NCI-H345 (cell line): ENCODE measurements at regions not wholly inside any gene's neighbourhood (a gene's known extent, or its start where the extent isn't known, plus 50 kb on each side); places are given as distances from the start of the nearest gene placed in this dataset.
"Not testable (repeated sequence)": the region's sequence is repeated elsewhere in the genome, so short reads cannot be mapped to it uniquely, and the experiment has no call there.

Experiments used
- DNase-seq: peaks from one replicate; lab custom pipeline; 2025; lab: John Stamatoyannopoulos, UW

DNA sequence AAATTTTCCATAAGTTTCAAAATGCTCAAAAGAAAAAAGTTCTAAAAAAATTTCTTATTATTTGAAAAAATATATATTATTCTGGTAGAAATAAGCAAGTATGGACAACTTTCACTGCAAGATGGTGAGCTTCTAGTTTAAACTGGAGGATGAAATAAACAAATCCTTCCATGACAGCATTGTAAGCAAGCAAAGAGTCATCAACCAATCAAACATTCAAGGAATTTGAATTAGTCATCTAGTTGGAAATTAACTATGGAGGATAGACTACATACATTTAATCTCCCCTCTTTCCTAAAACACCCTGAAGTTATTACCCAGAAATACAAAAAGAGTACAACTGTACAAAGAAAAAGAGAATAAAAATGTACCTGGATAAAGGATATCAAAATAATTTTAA, 51.0 kb upstream of the IRX5 start:
- no peak for DNase-seq

DNA sequence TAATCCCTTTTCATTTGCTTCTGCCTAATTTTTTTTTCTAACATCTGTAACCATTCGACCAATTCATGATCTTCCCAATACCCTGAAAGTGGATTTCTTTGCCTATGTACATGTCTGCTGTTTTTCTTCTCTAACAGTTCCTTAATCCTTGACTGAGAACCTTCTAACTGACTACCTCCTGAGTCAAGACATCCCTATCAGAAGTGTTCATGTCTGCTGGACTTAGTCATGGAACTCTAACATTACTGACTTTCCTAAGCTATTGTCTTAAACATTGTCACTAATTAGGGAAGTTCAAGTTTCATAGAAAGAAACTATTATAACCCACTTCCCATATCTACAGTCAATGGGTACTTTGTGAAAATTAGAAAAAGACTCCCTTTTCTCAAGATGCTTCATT, 52.4 kb upstream of the IRX5 start:
- no peak for DNase-seq

DNA sequence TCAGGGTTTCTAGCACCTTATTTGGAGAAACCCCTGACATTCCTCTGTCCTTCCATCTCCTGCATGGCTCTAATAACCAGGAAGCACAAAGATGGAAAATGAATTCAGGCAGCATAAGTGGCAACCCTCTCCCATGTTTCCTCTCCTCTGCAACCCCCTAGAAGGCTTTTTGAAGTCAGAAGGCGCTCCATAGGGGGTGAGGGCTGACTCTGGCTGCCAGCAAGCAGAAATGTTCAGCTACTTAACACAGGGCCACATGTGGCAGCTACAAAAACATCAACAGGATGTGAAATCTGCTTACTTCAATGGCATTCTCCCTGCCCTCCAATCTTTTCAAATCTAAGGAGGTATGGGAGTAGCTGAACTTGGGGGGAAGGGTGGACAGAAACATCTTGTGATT, 55.2 kb upstream of the IRX5 start:
- no peak for DNase-seq

DNA sequence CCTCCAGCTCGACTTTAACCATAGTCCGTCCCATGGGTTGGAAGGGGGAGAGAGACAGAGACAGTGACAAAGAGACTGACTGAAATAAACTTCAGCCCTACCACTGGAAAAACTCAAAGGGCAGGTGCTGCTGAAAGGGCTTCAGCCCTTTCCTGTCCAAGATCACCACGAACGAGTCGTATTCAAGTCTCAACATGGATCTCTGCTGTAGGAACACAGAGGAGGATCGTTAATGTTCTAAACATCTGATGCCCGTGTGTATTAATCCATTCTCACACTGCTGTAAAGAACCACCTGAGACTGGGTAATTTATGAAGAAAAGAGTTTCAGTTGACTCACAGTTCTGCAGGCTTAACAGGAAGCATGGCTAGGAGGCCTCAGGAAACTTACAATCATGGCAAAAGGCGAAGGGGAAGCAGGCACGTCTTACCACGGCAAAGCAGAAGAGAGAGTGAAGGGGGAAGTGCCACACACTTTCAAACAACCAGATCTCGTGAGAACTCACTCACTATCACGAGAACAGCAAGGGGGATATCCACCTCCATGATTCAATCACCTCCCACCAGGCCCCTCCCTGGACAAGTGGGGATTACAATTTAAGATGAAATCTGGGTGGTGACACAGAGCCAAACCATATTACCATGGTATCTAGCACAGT, 56.8 kb upstream of the IRX5 start:
- not testable (repeated sequence) for DNase-seq

DNA sequence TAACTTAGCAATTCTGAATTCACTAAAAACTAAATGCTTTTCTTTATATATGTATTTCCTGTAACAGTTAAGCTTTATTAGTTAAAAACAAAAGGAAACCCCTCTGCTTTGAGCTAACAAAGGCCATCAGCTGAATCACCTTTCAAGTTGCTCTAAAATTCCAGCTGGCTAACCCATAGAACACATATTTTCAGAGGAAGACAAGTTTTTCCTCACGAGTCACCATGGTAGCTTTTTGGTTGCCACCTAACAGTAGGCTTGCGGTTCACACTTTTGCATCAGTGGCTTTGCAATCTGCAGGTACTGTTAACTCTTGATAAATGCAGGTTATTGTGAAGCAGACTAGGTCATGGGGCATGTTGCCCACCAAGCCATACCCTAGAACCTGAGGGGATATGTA, 57.6 kb upstream of the IRX5 start:
- no peak for DNase-seq

DNA sequence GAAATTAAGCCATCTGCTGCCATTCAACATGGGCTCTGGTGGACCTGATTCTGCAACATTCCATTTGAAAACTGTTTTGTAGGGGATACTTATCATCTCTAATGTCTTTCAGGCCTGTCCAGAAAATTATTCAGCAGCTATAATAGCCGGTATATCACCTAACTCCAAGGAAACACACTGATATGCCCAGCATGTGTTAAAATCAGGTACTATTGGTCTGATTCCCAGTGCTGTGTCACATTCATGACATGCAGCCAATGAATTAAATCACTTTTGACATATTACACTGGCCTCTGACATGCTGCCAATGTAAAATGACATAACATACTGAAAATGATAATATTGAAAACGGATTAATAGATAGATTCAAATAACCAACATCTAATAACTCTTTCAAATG, 60.5 kb upstream of the IRX5 start:
- no peak for DNase-seq

DNA sequence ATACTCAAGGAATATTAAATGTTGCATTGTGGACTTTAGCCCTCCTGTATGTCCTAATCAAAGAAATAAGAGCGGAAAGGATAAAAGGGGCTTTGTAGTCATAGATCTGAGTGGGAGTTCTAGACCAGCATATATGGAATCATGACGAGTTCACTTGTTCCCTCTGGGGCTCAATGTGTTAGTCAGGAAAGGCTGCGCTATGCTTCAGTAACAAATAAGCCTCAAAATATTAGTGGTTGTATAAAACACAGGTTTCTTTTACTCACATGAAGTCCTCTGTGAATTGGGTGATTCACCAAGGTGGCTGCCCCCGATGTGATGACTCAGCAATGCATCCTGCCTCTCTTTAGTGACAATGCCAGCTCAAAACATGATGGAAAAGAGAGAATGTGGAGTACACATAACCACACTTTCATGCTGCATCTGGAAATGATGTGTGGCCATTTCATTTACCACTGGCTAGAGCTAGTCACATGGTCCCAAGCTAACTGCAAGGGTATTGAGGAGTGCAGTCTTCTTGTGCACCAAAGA, 63.3 kb upstream of the IRX5 start:
- DNase-seq = no peak

DNA sequence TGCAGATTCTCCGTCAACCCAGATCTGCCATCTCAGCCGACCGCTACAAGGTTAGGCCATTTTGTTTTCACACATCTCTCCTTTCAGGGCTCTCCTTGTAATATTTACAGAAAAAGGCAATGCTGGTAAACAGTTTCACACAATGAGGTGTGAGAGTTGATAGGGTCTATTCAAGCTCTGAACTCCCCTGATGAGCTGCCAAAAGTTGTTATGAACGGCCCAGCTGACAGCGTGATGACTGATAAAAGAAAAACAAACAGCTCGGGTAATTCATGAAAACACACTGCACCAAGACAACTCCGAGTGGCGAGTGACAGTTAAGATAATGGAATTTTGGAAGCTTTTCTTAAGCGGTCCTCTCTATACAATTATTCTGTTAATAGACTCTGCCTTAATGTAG, 68.1 kb upstream of the IRX5 start:
- DNase-seq = no peak

DNA sequence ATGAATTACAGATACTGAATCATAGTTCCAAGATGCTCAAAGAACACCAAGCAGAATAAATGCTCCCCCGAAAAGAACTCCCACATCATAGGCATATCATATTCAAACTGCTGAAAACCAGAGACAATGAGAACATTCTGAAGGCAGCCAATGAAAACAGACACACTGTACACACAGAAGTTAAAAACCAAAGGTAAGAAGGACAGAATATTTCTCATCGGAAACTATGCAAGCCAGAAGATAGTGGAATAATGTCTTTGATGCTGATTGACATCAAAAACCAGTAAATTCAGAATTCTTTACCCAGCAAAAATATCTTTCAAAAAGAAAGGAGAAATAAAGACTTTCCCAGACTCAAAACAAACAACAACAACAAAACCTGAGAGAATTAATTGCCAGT, 73.8 kb upstream of the IRX5 start:
- no peak for DNase-seq

DNA sequence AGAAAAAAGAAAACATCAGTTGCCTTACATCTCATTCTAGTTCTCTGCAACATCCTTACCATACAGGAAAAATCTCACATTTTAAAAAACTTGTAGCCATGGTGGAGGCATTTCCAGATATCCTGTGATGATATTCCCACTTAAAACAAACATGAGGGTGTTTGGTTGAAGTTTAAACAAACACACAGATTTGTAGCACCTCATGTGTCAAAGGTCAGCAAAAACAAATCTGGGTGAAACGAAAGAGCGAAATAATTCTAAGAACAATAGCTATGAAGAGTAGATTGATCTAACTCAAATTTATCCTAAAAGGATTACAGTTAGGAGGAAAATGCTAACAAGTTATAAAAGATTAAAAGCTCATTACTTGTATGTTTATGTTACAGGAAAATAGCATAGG, 83.1 kb upstream of the IRX5 start:
- no peak for DNase-seq

DNA sequence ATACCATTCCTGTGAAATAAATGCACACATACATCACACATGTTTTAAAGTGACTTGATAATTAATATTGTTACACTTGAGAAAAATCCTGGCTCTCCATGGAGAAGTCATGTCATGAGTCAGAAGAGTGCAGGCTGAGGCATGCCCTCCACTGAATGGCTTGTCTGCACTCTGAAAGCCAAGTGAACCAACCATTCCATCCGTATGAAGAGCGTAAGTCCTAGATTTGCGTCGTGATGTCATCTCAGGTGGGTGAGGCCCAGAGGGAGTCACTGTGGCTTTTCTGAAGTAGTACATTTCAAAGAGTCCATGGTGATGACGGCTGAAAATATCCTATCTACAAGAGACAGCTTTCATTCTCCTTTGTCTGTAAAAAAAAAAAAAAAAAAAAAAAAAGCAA, 83.5 kb upstream of the IRX5 start:
- no peak for DNase-seq

DNA sequence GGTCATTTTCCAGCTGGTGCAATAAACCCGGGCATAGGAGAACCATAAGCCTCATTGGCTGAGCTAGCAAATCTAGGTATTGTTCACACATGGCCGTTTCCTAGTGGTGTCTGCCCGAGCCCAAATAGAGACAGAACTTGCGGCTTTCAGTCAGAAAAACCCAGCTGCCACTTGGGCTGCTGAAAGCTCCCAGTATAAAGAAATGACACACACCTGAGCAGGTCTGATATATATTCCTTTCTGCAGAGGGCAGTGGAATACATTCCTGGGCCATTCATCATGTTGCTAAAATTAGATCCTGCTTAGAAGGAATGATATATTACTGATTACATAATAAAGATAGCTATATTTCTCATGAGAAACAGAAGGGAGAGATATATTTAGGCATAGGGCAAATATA, 83.9 kb upstream of the IRX5 start:
- DNase-seq = no peak

DNA sequence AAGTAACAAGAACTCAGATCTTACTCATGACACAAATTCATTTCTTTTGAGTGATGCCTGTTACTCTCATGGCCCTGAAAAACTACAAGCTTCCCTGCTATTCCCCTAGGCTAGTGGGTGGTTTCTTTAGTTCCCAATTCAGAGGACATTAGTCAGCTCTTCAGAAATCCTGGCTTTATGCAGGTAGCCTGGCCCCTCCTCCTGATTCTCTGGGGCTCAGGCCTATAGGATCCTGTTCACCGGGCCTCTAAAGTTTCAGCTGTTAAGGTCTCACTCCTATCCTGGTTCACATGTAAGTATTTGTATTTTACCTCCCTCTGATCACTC, 87.3 kb upstream of the IRX5 start:
- no peak for DNase-seq

DNA sequence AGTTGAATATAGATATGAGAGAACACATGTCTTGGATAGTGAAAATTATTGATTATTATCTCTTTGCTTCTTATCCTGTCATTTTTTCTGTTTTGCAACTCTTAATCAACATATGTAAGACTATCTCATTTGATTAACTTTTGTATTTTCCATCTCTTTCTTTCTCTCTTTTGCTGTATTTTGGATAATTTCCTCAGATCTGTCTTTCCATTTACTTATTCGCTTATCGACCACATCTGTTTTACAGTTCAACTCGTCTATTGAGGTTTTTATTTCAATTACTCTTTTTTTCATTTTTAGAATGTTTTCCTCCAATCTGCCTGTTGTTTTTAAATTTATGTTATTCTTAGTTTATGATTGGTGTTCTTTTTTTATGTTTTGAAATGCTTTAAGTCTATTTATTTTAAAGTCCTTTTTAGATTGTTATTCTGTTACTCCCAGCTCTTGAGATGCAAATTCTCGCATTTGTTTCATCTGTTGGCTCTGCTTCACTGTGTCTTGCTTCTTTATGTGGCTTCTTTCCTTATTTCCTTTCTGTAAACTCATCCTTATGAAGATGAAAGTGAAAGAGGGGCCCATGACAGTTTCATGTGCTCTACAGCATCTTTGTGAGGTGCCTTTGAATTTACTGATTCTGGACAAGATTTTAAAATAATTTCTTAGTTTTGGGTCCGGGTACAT, 87.8 kb upstream of the IRX5 start:
- DNase-seq = no peak

DNA sequence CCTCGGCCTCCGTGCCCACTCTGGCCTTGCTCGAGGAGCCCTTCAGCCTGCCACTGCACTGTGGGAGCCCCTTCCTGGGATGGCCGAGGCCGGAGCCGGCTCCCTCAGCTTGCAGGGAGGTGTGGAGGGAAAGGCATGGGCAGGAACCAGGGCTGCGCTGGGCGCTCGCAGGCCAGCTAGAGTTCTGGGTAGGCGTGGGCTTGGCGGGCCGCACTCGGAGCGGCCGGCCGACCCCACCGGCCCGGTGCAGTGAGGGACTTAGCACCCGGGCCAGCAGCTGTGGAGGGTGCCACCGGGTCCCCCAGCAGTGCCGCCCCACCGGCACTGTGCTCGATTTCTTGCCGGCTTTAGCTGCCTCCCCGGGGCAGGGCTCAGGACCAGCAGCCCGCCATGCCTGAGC, 101.0 kb upstream of the IRX5 start:
- no peak for DNase-seq

DNA sequence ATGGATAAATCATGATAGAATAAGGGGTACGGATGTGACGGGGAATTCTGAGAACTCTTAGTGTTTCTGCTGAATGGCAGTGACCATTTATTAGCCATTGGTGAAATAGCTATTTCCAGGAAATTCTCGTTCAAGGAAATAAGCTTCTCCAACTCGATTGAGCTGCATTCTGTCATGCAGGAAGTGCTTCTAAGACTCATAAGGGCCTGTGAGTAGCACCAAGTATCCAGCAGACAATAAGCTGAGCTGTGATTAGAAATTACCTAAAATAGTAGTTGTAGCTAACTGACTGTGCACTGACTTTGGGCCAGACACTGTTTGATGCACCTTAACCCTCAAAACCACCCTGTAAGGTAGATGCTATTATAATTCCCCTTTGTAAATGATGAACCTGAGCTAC, 107.8 kb upstream of the IRX5 start:
- no peak for DNase-seq

DNA sequence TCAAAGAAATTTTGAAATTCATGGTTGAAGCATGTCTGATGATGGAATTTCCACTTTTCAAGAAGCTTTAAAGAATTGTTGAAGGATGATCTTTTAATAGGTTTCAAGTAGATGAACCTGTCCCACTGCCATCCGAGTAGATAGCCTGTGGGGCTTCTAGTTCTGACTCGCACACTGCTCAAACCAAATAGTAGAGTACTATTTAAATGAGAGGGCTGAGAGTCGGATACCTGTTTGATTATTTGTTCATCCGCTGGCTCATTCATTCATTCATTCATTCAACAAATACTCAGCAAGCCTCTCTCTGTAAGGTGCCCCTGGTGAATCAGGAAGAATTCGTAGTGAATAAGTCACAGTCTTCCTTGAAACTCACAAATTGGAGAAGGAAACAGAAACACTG, 108.2 kb upstream of the IRX5 start:
- DNase-seq = no peak

DNA sequence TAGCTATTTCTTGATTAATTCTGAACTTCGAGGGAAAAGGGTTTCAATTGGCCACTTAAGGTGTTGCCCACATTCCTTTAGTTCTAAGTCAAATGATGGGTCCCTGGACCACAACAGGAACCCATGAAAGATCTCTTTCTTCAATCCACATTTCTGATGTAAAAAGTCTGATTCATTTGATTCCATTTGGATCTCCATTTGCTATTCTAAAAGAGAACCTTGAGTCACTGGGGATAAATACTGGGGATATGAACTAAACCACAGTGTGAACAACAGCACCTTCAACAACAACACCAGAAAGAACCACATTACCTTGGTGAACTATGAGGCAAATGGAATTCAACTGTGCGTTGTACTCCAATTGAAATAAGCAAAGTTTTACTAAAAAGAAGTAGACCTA, 108.9 kb upstream of the IRX5 start:
- no peak for DNase-seq

DNA sequence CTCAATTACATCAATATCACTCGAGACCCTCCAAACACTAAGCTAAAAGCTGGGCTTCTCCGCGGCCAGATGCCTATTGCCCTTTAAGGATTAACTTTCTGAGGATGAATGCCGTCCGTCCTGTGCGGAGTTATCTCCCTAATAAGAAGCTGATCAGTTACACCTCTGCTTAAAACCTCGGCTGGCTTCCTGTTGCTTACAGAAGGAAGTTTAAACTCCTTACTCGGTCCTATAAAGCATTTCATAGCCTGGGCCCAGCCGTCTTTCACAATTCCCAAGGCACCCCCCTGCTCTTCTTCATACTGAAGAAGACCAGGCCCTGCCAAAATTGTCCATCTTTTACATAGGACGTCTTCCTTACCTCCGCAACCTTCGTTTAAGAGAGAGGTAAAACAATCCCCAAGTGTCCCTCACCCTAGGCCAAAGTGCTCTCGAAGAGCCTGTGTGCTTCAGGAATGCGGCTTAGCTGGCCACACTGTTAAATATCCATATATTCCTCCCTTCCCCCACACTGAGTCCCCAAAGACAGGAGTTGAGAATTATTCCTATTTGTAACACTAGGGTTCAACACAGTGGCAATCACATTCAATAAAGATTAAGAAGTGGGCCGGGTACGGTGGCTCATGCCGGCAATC, 112.6 kb upstream of the IRX5 start:
- no peak for DNase-seq

DNA sequence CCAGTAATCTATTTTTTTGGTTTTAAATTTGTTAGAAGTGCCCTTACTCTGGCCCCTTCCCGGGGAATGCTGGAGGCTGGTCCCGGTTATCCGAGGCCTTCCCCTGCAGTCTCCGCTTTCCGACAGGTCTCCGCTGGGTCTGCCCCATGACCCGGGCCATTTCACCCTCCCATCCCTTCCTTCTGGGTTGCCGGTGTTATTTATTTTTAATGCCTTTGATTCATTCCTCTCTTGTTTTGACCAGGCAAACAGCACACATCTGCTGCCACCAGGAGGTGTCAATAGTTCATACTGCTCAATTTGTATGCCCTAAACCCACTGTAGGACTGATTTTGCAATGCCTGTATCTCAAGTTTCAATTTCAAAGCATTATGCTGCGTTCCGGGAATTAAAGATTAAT, 113.2 kb upstream of the IRX5 start:
- no peak for DNase-seq

DNA sequence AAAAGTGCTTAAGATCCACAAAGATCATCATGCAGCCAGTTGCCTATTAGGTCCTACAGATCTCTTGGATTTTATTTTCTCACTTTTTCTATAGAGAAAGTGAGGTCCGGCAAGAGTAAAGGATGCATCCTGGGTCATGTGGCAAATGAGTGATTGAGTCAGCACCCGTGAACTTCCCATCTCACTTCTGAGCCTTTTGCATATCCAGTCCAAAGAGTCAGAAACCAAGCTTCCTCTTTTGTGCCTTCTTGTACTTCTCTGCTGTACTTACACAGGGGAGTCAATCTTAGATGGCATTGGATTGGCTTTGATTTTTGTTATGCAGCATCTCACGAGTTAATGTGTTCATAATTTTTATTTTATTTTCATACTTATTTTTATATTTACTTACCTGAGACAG, 114.2 kb upstream of the IRX5 start:
- DNase-seq = no peak

DNA sequence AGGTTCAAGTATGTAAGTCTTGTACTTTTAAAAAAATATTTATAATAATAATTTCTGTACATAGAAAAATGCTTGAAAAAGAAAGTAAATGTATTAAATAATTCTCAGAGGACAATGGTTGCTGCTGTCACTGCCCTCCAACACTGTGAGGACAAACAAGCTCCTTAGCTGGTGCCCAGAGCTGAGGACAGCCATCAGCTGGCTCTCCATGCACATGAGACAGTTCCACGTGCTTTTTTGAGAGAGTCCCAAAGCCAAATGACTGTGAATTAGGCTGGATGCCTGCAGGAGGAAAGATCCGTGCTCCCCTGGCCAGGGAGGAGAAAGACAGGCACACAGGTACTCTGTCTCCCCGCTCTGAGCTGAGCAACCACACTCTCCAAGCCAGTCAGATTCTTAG, 115.5 kb upstream of the IRX5 start:
- no peak for DNase-seq

DNA sequence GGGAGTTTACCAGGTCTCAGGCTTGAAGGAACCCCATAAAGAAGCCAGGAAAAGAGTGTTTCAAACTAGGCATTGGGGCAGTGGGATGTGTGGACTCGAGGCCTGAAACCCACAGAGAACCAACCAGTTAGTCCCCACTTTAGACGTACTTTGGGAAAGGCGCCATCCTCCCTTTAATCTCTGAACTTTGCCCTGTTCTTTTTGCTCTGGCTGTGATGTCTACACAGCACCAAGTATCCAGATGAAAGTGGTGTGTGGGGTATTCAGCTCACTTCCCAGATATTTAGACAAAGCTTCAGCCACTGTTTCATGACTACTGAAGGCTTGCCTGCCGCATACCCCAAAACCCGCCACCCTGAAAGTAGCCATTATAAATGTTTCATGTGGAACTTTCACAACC, 116.9 kb upstream of the IRX5 start:
- DNase-seq = no peak

DNA sequence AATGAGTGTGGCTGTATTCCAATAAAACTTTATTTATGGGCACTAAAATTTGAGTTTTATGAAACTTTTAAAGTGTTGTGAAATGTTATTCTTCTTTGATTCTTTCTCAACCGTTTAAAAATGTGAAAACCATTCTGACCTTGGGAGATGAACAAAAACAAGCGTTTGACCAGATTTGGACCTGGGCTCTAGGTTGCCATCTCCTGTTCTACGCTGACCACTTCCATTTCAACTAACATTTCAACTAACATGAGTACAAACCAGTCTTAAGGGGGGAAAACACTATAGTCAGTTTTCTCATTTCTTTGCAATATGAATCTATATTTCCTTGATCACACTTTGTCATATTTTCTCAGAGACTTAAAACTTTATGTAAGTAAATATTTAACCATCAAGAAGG, 118.4 kb upstream of the IRX5 start:
- DNase-seq = no peak
